NCI-H524 (cell line): ENCODE measurements at regions not wholly inside any gene's neighbourhood (a gene's known extent, or its start where the extent isn't known, plus 50 kb on each side); places are given as distances from the start of the nearest gene placed in this dataset.
A peak's percentile ranks its signal among the peaks of the same experiment; 100 is the strongest.

Experiments
- DNase-seq, 2 experiments: peaks; one replicate each; lab custom pipeline; 2025; lab: John Stamatoyannopoulos, UW

- peak; percentile 95 to 98 for DNase-seq
Measured at GRCh38 chrX:39601231-39602177, 496.3 kb downstream of the BCOR start.

GRCh38 chrX:39602195-39602594 is 495.6 kb downstream of the BCOR start:
- DNase-seq, result peak; percentile 68 to 83

- DNase-seq, result no peak
Measured at GRCh38 chrX:39603230-39603629, 494.5 kb downstream of the BCOR start.

- DNase-seq, result no peak
Measured at GRCh38 chrX:39605183-39605582, 492.6 kb downstream of the BCOR start.

- no peak for DNase-seq
Measured at GRCh38 chrX:39605866-39606265, 491.9 kb downstream of the BCOR start.

GRCh38 chrX:39609941-39610340 is 487.8 kb downstream of the BCOR start:
- DNase-seq, result no peak

GRCh38 chrX:39611468-39611867 is 486.3 kb downstream of the BCOR start:
- no peak for DNase-seq

GRCh38 chrX:39613482-39613995 is 484.2 kb downstream of the BCOR start:
- DNase-seq, result peak; percentile 85 to 89

- DNase-seq, result peak; percentile 78 to 87
Measured at GRCh38 chrX:39613997-39614679, 483.6 kb downstream of the BCOR start.

GRCh38 chrX:39614680-39614998 is 483.1 kb downstream of the BCOR start:
- DNase-seq, result no peak

GRCh38 chrX:39616098-39616729 is 481.5 kb downstream of the BCOR start:
- DNase-seq, result no peak

GRCh38 chrX:39616731-39617130 is 481.0 kb downstream of the BCOR start:
- peak; percentile 20 to 52 for DNase-seq

- DNase-seq, result no peak
Measured at GRCh38 chrX:39618178-39618577, 479.6 kb downstream of the BCOR start.

GRCh38 chrX:39619182-39620009 is 478.4 kb downstream of the BCOR start:
- DNase-seq, result no peak

- no peak for DNase-seq
Measured at GRCh38 chrX:39624166-39624565, 473.6 kb downstream of the BCOR start.

GRCh38 chrX:39625810-39626209 is 471.9 kb downstream of the BCOR start:
- DNase-seq, result no peak

- no peak for DNase-seq
Measured at GRCh38 chrX:39626749-39627148, 471.0 kb downstream of the BCOR start.

GRCh38 chrX:39627257-39627656 is 470.5 kb downstream of the BCOR start:
- peak; percentile 35 to 84 for DNase-seq

GRCh38 chrX:39629001-39629400 is 468.8 kb downstream of the BCOR start:
- DNase-seq, result no peak

GRCh38 chrX:39630344-39630743 is 467.4 kb downstream of the BCOR start:
- DNase-seq, result no peak
